ENCODE measurements at regions not wholly inside any gene's neighbourhood (a gene's known extent, or its start where the extent isn't known, plus 50 kb on each side); places are given as distances from the start of the nearest gene placed in this dataset.

GRCh38 chr22:27489178-27489675, 312.3 kb downstream of the MN1 start:
- peak; percentile 61 for DNase-seq (ENCODE audit: low read depth)

- DNase-seq (ENCODE audit: low read depth), result no peak
These were observed 311.5 kb downstream of the MN1 start for GRCh38 chr22:27490080-27490479.

- DNase-seq (ENCODE audit: low read depth), result no peak
These were observed 309.7 kb downstream of the MN1 start for GRCh38 chr22:27491888-27492287.

- no peak for DNase-seq (ENCODE audit: low read depth)
These were observed 308.9 kb downstream of the MN1 start for GRCh38 chr22:27492566-27493201.

DNA sequence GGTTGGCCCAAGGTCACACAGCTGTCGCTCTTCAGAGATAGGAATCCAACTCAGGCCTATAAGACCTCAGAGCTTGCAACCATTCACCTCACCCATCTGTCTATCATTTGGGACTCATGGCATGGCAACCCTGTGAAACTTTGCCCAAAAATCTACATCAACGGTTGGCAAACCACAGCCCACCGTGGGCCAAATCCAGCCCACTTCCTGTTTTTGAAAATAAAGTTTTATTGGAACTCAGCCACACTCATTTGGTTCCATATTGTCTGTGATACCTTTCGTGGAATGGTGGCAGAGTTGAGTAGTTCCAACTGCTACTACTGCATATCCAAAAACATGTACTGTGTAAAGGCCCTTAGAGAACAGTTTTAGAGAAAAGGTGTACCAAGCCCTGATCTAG, 307.8 kb downstream of the MN1 start:
- no peak for DNase-seq (ENCODE audit: low read depth)

DNA sequence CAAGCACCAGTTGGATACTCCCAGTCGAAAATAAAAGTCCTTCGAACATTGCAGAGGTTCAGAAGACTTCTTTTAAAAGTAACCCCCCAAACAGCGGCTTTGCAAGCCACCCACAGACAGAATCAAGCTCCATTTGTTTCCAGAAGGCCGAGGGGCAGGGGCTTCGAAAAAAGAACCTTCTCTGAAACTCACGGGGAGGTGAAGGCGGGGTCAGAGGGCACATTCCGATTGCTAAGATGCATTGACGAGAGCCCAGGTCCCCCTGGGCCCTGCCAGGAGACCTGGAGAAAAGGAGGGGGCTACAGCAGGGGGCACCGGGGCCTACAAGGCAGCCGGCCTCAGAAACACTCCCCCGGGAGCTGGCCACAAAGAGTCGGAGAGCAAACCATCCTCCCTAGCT, 306.8 kb downstream of the MN1 start:
- no peak for DNase-seq (ENCODE audit: low read depth)

DNA sequence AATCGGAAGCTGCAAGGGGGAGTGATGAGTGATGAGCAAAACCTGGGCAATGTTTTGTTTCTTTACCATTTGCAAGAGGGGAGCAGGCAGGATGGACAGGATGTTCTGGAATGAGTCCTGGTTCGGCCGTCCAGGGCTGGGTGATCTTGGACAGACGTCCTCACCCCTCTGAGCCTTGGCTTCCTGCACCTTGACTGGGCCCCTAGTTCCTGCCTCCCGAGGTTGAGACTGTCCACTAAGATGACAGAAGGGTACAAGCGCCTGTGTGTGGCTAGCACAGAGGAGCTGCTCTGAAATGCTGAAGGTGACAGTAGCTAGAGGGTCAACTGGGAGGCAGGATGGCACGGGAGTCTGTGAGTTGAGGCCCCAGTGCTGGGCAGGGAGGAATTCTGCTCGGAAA, 306.2 kb downstream of the MN1 start:
- no peak for DNase-seq (ENCODE audit: low read depth)

DNA sequence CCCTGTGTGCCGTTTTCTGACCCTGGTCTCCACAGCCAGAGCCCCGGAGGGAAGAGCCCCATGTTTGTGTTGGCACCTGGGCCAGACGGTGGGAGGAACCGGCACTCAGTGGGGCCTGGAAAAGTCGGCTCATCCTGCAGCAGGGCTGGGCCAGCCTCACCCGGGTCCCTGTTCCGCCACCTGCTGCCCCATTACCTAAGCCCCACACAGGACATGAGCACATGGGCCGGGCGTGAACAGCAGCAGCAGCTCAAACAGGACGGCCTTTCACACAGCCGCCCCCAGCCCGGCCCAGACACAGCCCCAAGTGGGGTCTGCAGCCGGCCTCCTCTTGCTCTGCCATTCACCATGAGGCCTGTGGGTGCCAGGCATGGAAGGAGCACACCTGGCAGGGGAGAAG, 302.4 kb downstream of the MN1 start:
- DNase-seq (ENCODE audit: low read depth), result no peak

GRCh38 chr22:27501191-27501936, 300.2 kb downstream of the MN1 start:
- no peak for DNase-seq (ENCODE audit: low read depth)

GRCh38 chr22:27502327-27502726, 299.2 kb downstream of the MN1 start:
- no peak for DNase-seq (ENCODE audit: low read depth)

- peak; percentile 28 for DNase-seq (ENCODE audit: low read depth)
These were observed 296.9 kb downstream of the MN1 start for GRCh38 chr22:27504360-27505253.

GRCh38 chr22:27507111-27507611, 294.4 kb downstream of the MN1 start:
- DNase-seq (ENCODE audit: low read depth), result no peak

DNA sequence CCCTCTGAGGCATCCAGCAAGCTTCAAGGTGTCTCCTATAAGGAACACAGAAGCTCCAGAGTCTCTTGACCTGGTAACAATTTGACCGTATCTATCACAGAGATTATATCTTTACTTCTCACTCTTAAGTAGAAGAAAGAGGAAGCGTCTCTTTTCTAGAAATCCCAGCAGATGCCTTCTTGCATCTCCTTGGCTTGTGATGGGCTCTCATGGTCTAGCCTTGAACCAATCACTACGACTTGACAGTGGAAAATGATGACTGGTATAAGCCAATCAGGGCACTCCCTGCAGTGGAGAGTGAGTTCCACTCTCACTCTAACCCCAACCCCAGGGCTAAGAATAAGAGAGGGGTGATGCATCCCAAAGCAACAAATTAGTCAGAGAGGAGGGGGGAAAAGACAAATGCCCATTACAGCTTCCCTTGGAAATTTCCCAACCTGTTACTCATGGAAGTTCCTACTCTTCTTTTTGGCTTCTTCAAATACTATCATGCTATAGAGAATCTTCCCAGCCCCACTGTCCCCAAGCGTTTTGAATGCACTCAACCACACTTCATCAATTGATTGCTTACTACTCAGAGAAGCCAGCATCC, 293.5 kb downstream of the MN1 start:
- peak; percentile 15 for DNase-seq (ENCODE audit: low read depth)

GRCh38 chr22:27509132-27509920, 292.2 kb downstream of the MN1 start:
- no peak for DNase-seq (ENCODE audit: low read depth)

- DNase-seq (ENCODE audit: low read depth), result no peak
These were observed 291.5 kb downstream of the MN1 start for GRCh38 chr22:27510024-27510423.

DNA sequence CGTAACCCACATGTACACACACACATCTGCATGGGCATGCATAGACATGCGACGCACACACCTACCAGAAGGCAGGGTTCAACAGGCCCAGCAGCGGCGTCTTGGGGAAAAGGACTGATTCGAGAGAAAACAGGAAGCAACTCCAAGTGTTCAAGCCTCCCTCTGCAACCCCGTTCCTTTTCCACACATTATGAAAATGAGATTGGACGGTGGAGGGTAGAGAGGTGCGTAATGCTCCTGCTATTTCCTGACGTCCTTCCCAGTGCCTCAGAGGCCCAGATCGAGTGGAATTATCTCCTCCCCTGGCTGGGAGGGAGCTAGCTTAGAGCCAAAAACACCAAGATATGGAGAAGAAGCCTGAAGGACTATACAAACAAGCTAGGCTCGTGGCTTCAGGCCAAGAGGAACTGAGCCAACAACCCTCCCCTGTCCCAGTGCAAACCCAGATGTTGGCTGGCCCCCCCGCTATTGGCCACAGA, 289.2 kb downstream of the MN1 start:
- peak; percentile 60 for DNase-seq (ENCODE audit: low read depth)

DNA sequence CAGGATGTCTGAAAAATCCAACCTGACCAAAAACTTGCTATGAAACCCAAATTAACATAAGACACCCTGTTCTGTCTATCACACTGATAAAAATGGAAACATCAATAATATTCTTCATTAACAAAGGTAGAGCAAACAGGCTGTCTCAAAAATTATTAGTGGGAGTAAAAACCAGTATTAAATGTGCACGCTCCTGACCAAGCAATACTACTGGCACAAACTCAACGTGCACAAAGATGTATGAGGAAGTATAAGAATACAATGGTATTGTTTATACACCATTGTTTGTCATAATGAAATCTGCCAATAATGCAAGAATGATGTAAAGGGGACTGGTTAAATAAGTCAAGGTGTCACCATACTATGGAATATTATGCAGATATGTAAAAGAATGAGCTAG, 288.5 kb downstream of the MN1 start:
- DNase-seq (ENCODE audit: low read depth), result no peak

DNA sequence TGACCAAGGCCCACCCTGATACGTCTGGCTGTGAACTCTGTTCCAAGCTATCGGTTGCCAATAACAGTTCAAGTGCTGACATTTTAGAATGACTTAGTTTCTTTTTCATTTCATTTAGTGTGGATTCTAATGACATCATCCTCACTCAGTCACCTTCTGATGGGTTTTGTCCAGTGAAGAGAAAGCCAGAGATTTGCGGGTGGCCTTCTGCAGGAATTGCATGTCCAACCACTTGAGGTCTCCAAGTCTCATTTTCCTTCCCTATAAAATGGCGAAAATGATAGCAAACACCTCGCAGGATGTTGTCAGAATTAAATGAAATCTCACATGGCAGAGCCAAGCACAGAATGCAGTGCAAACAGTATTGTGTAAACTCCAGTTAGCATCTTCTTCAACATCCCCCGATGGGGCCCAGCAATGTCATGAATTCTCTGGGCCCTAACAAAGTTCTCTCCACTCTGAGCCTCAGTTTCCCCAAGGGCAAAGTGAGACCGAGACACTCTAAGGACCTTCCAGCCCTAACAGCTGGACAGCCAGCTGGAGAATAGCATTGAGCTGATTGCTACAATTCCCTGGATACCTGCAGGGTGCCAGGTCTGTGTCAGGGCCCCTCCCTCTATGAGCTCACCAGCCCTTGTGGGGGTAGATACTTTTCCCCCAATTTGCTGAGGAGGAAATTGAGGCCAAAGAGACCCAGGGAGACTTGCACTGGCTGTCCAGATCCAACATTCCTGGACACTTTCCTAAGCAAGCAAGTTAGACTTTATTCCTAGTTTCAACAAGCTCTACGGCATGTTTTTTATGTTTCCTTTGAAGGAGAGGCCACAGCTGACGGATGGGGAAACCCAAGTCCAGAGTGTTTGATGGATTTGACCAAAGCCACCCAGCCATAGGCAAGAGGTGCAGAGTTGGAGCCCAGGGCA, 286.7 kb downstream of the MN1 start:
- DNase-seq (ENCODE audit: low read depth), result no peak

DNA sequence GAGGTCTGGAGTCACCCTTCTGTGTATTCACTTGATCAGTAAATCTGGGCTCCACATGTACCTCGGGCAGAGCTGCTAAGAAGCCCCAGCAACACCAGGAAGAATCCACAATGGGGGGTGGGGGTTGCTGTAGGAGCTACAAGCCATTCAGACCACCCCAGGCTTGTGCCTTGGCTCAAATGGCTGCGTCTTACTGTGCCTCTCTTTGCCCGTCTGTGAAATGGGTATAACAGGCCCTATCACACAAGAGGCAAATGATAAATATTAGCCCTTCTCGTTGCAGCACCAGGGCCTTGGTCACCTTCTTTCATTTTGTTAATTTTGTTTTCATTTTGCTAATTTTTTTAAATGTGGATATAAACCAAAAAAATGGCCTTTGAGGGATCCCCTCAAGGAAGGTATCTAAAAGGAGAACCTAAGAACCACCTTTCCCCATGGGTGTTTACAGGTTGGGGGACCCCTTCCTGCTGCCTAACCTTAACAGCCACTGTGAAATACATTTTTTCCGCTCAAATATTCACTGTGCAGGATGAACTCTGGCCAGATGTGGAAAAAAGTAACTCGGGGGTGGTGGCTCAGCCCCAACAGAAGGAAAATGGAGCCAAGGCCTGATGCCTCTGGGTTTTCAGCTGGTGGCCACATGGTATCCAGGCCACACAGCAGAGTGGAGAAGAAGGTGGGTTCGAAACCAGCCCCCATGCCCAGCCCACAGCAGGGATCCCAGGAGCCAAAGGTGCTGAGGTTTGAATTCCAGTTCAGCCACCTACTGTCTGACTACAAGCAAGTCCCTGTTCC, 284.0 kb downstream of the MN1 start:
- no peak for DNase-seq (ENCODE audit: low read depth)

Data from LHCN-M2 (cell line).